ENCODE measurements at regions not wholly inside any gene's neighbourhood (a gene's known extent, or its start where the extent isn't known, plus 50 kb on each side); places are given as distances from the start of the nearest gene placed in this dataset.

- TF ChIP-seq, protein P1, sequence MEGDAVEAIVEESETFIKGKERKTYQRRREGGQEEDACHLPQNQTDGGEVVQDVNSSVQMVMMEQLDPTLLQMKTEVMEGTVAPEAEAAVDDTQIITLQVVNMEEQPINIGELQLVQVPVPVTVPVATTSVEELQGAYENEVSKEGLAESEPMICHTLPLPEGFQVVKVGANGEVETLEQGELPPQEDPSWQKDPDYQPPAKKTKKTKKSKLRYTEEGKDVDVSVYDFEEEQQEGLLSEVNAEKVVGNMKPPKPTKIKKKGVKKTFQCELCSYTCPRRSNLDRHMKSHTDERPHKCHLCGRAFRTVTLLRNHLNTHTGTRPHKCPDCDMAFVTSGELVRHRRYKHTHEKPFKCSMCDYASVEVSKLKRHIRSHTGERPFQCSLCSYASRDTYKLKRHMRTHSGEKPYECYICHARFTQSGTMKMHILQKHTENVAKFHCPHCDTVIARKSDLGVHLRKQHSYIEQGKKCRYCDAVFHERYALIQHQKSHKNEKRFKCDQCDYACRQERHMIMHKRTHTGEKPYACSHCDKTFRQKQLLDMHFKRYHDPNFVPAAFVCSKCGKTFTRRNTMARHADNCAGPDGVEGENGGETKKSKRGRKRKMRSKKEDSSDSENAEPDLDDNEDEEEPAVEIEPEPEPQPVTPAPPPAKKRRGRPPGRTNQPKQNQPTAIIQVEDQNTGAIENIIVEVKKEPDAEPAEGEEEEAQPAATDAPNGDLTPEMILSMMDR (conservative IDR thresholded peaks at IDR 0.05; ENCODE audit: low read length), result no peak
- TF ChIP-seq EZH2phosphoT487 (IDR thresholded peaks at IDR 0.05; ENCODE audit: borderline replicate concordance, low read depth, low read length), result no peak
These were observed 267.6 kb upstream of the MDFIC2 start for GRCh38 chr3:70580021-70580420.

Measured in OCI-LY7 (cell line).